NCI-H1092 treated with DMSO at 0.1 percent for 48 hours (cell line): ENCODE measurements at regions not wholly inside any gene's neighbourhood (a gene's known extent, or its start where the extent isn't known, plus 50 kb on each side); places are given as distances from the start of the nearest gene placed in this dataset.

ENCODE experiments used
- DNase-seq: peaks from one replicate; lab custom pipeline; 2025; lab: John Stamatoyannopoulos, UW

- DNase-seq: no peak
These were observed 296.2 kb upstream of the ANO3 start for GRCh38 chr11:26035696-26036095.

- DNase-seq: no peak
These were observed 294.2 kb upstream of the ANO3 start for GRCh38 chr11:26037716-26038115.

- DNase-seq: no peak
These were observed 291.6 kb upstream of the ANO3 start for GRCh38 chr11:26040339-26040738.

GRCh38 chr11:26042113-26042512, 289.8 kb upstream of the ANO3 start:
- no peak for DNase-seq

- no peak for DNase-seq
These were observed 288.3 kb upstream of the ANO3 start for GRCh38 chr11:26043665-26044064.

GRCh38 chr11:26044389-26044788, 287.5 kb upstream of the ANO3 start:
- DNase-seq: no peak

GRCh38 chr11:26045082-26045481, 286.8 kb upstream of the ANO3 start:
- no peak for DNase-seq

GRCh38 chr11:26048271-26048670, 283.7 kb upstream of the ANO3 start:
- no peak for DNase-seq

GRCh38 chr11:26053966-26054365, 278.0 kb upstream of the ANO3 start:
- no peak for DNase-seq

GRCh38 chr11:26062660-26063059, 269.3 kb upstream of the ANO3 start:
- DNase-seq: no peak

- DNase-seq: no peak
These were observed 268.0 kb upstream of the ANO3 start for GRCh38 chr11:26063915-26064314.

GRCh38 chr11:26065944-26066343, 266.0 kb upstream of the ANO3 start:
- DNase-seq: no peak

GRCh38 chr11:26070714-26071380, 261.1 kb upstream of the ANO3 start:
- peak; percentile 2 for DNase-seq

GRCh38 chr11:26072614-26073153, 259.2 kb upstream of the ANO3 start:
- DNase-seq: no peak

- DNase-seq: no peak
These were observed 258.3 kb upstream of the ANO3 start for GRCh38 chr11:26073646-26074045.

GRCh38 chr11:26076233-26076990, 255.5 kb upstream of the ANO3 start:
- DNase-seq: no peak

GRCh38 chr11:26078231-26078821, 253.6 kb upstream of the ANO3 start:
- DNase-seq: no peak

GRCh38 chr11:26084313-26084712, 247.6 kb upstream of the ANO3 start:
- DNase-seq: no peak

GRCh38 chr11:26086028-26086427, 245.9 kb upstream of the ANO3 start:
- peak; percentile 21 for DNase-seq

- DNase-seq: no peak
These were observed 244.6 kb upstream of the ANO3 start for GRCh38 chr11:26087120-26087935.

GRCh38 chr11:26088391-26088790, 243.5 kb upstream of the ANO3 start:
- DNase-seq: no peak

- DNase-seq: no peak
These were observed 241.3 kb upstream of the ANO3 start for GRCh38 chr11:26090651-26091050.
